Endothelial cell of umbilical vein (primary cell): ENCODE measurements at regions not wholly inside any gene's neighbourhood (a gene's known extent, or its start where the extent isn't known, plus 50 kb on each side); places are given as distances from the start of the nearest gene placed in this dataset.
A peak's percentile ranks its signal among the peaks of the same experiment; 100 is the strongest.

ENCODE experiments used
- BruUV-seq: library from RNA; stranded (reverse); fragments of 400-500 nt; replicated peaks from 2 replicates; lab custom pipeline; 2021; lab: Mats Ljungman, UMichigan
- CTCF ChIA-PET: fragments of 300-600, 350-600 bp; sonication (Branson Sonifier 250); formaldehyde crosslinking; loops from one replicate; lab custom pipeline; 2021; ENCODE audit warnings: antibody characterized with exemption, inconsistent platforms; lab: Charles Lee
- POLR2A ChIA-PET: fragments of 300-600, 350-600 bp; sonication (Branson Sonifier 250); formaldehyde crosslinking; loops from one replicate; lab custom pipeline; 2021; ENCODE audit warnings: antibody characterized with exemption, inconsistent platforms; lab: Charles Lee
- DNase-seq: peaks from one replicate; pipeline ENCODE4 v3.0.0-alpha.2; 2011; ENCODE audit warnings: low read depth, low spot score
- FAIRE-seq: peaks from 2 replicates; lab custom pipeline; 2011; peaks lifted over from hg19 to GRCh38; lab: Jason Lieb, UNC
- H2AFZ ChIP-seq: 2 replicates; pipeline ENCODE4 v1.6.0; 2012; ENCODE audit warnings: low read depth, low read length, control low read depth, inconsistent platforms
- H3K27ac ChIP-seq: 2 replicates; pipeline ENCODE4 v1.5.1; 2011; ENCODE audit warnings: low read depth, mild to moderate bottlenecking, control low read depth, low read length, moderate library complexity; ENCODE audit not compliant: insufficient read depth
- H3K27me3 ChIP-seq, 2 experiments: 2 replicates each; pipeline versions ENCODE4 v1.6.0 to v1.6.1; 2011; ENCODE audit warnings: low read length in 2 of 2, mixed read lengths in 1 of 2; ENCODE audit not compliant: control insufficient read depth in 2 of 2, insufficient read depth in 2 of 2
- H3K36me3 ChIP-seq, 2 experiments: 2 replicates in 1 of 2; 3 replicates in 1 of 2; pipeline ENCODE4 v1.5.1; 2011; ENCODE audit warnings: low read length in 2 of 2, mild to moderate bottlenecking in 1 of 2, moderate library complexity in 1 of 2; ENCODE audit not compliant: control insufficient read depth in 2 of 2, insufficient read depth in 2 of 2; ENCODE audit errors: extremely low read depth in 1 of 2
- H3K4me1 ChIP-seq: 3 replicates; pipeline ENCODE4 v1.5.1; 2011; ENCODE audit warnings: mild to moderate bottlenecking, low read length; ENCODE audit not compliant: control insufficient read depth, insufficient read depth; ENCODE audit errors: extremely low read depth
- H3K4me2 ChIP-seq: 2 replicates; pipeline ENCODE4 v1.6.1; 2011; ENCODE audit warnings: low read length, control low read depth, mixed read lengths; ENCODE audit not compliant: insufficient read depth
- H3K4me3 ChIP-seq, 3 experiments: fragments of 200-600 bp in 1 of 3; sonication (generic), shearing (Covaris generic) in 1 of 3; replicated peaks in 1 of 3; 2 replicates each; pipeline ENCODE4 v1.5.1; 2011 to 2016; ENCODE audit warnings: control low read depth in 3 of 3, low read length in 3 of 3, mild to moderate bottlenecking in 2 of 3, inconsistent platforms in 1 of 3, low read depth in 1 of 3, moderate library complexity in 1 of 3; ENCODE audit not compliant: insufficient read depth in 1 of 3
- H3K79me2 ChIP-seq: 2 replicates; pipeline ENCODE4 v1.6.0; 2012; ENCODE audit warnings: low read length, inconsistent platforms; ENCODE audit not compliant: control insufficient read depth, insufficient read depth
- H3K9ac ChIP-seq: replicated peaks from 2 replicates; pipeline ENCODE3; 2011; ENCODE audit warnings: low read length, control low read depth; ENCODE audit not compliant: insufficient read depth; ENCODE audit errors: extremely low read depth
- H3K9me1 ChIP-seq: replicated peaks from 3 replicates; pipeline ENCODE4 v1.6.0; 2011; ENCODE audit warnings: mild to moderate bottlenecking, low read length; ENCODE audit not compliant: control insufficient read depth, insufficient read depth; ENCODE audit errors: extremely low read depth
- H3K9me3 ChIP-seq: replicated peaks from 2 replicates; pipeline ENCODE4 v1.5.1; 2012; ENCODE audit warnings: low read length, inconsistent platforms; ENCODE audit not compliant: control insufficient read depth, insufficient read depth
- H4K20me1 ChIP-seq: replicated peaks from 2 replicates; pipeline ENCODE3; 2011; ENCODE audit warnings: mild to moderate bottlenecking, low read length; ENCODE audit not compliant: control insufficient read depth, insufficient read depth; ENCODE audit errors: extremely low read depth
- JUN ChIP-seq: IDR thresholded peaks from 2 replicates; pipeline ENCODE4 v1.6.1; 2011; ENCODE audit warnings: borderline replicate concordance, low read depth; ENCODE audit not compliant: insufficient read length, insufficient read depth
- MYC ChIP-seq: IDR thresholded peaks from one replicate; pipeline ENCODE4 v1.6.1; 2011; ENCODE audit warnings: mild to moderate bottlenecking, low read depth, low read length
- POLR2AphosphoS5 ChIP-seq: IDR thresholded peaks from 2 replicates; pipeline ENCODE4 v1.6.1; 2012; ENCODE audit warnings: low read depth, mild to moderate bottlenecking, control low read depth, low read length, moderate library complexity; ENCODE audit not compliant: insufficient read depth
- dilution Hi-C: fragments of 300-500 bp; cut with MboI; formaldehyde crosslinking; loops from one replicate; pipeline ENCODE4 v1.15.0; 2019; ENCODE audit warnings: low sequenced_read_pairs; ENCODE audit not compliant: extremely low pct_ligation_motif_present
- intact Hi-C: fragments of 100-400 bp; cut with micrococcal nuclease; formaldehyde crosslinking; loops from one replicate; pipeline ENCODE4 v1.10.0; 2022
- TF ChIP-seq, protein P1 (sequence below): IDR thresholded peaks from 2 replicates; pipeline ENCODE4 v1.6.1; 2011; ENCODE audit not compliant: insufficient read depth, insufficient read length
- TF ChIP-seq, protein P2 (sequence below), 2 donors: IDR thresholded peaks; 1 replicate in 1 of 2; 2 replicates in 1 of 2; pipeline ENCODE4 v1.5.1; 2011; ENCODE audit warnings: low read length in 2 of 2, mild to moderate bottlenecking in 2 of 2, moderate library complexity in 2 of 2, control low read depth in 1 of 2, inconsistent platforms in 1 of 2, low read depth in 1 of 2; ENCODE audit not compliant: insufficient read depth in 1 of 2; ENCODE audit errors: extremely low read depth in 1 of 2

DNA sequence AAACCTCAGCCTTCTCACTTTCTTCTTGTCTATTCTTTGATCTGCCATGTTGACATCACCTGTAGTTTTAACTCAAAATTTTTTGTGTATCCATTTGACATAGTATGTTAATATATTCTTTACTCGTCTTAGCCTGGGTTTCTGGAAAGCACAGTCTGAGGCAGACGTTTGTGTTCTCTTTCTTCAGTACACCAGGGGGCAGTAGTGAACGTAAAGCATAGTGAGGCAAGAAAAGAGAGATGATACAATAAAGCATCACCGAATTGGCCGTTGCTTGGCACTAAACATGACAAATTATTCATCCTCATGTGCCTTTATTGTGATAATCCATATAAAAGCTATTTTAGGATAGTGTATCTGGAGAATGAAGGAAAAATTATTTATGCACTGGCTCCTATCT is 141.0 kb upstream of the MYRIP start:
- Histone ChIP-seq H4K20me1 (no peaks in the 10 kb centered on the region), H2AFZ (no peak overlapping the region), H3K9me1 (no peaks in the 10 kb centered on the region), H3K27me3 (no peaks in the 10 kb centered on the region), H3K9me3 (no peaks in the 10 kb centered on the region), H3K79me2 (no peaks in the 10 kb centered on the region), H3K36me3 (no peaks in the 10 kb centered on the region), H3K9ac (no peak overlapping the region), H3K27ac (no peak overlapping the region), H3K4me1 (no peaks in the 10 kb centered on the region), H3K4me3 (no peak overlapping the region), H3K4me2 (no peak overlapping the region)
- BruUV-seq, result no TSS peak
- FAIRE-seq (peak; percentile 93), DNase-seq (peak; percentile 60)
- dilution Hi-C loops, result no loop called here
- TF ChIP-seq, protein P1, sequence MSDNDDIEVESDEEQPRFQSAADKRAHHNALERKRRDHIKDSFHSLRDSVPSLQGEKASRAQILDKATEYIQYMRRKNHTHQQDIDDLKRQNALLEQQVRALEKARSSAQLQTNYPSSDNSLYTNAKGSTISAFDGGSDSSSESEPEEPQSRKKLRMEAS, result no peak
- TF ChIP-seq POLR2AphosphoS5 (no peak), MYC (no peak)
- TF ChIP-seq, protein P2, sequence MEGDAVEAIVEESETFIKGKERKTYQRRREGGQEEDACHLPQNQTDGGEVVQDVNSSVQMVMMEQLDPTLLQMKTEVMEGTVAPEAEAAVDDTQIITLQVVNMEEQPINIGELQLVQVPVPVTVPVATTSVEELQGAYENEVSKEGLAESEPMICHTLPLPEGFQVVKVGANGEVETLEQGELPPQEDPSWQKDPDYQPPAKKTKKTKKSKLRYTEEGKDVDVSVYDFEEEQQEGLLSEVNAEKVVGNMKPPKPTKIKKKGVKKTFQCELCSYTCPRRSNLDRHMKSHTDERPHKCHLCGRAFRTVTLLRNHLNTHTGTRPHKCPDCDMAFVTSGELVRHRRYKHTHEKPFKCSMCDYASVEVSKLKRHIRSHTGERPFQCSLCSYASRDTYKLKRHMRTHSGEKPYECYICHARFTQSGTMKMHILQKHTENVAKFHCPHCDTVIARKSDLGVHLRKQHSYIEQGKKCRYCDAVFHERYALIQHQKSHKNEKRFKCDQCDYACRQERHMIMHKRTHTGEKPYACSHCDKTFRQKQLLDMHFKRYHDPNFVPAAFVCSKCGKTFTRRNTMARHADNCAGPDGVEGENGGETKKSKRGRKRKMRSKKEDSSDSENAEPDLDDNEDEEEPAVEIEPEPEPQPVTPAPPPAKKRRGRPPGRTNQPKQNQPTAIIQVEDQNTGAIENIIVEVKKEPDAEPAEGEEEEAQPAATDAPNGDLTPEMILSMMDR (IDR thresholded peaks at IDR 0.05; ENCODE audit: extremely low read depth in 1 of 2, insufficient read depth in 1 of 2, low read depth in 1 of 2, low read length in 2 of 2), result peak; percentile 67 to 71
- intact Hi-C loops, result loop anchor here (1.0 kb wide), 3 partner anchors 30 to 511 kb away; no protein-coding TSS in a partner anchor
- ChIA-PET CTCF (interaction anchor here (0.9 to 2.2 kb wide), 4 partner anchors 17 to 322 kb away, joined by 4 to 7 read pairs (median 6); partner anchors contain the start of gene MYRIP), POLR2A (no interaction called here)

DNA sequence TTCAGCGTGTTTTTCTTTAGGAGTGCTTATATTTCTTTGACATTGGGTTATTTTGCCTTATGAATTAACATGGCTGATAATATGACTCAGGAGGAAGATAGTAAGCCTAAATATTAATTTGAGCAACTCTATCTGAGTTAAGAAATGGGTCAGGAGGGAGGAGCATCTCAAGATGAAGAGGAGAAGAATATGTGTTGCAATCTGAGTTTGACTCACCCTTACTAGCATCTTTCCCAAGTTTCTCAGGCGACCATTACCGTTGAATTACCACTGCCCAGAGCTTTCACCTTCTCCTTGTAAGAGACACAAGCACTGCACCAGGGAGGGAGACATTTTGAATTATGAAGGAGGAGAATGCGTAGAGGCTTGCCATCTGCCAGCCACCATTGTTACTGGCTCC is 138.3 kb upstream of the MYRIP start:
- ChIA-PET CTCF (interaction anchor here (2.2 kb wide), 1 partner anchor 507 kb away, joined by 10 read pairs; no protein-coding TSS in a partner anchor), POLR2A (no interaction called here)
- Histone ChIP-seq H3K9me1 (no peaks in the 10 kb centered on the region), H3K79me2 (no peaks in the 10 kb centered on the region), H3K27me3 (no peaks in the 10 kb centered on the region), H3K9ac (no peak overlapping the region), H3K27ac (no peak overlapping the region), H3K4me2 (no peak overlapping the region), H2AFZ (no peak overlapping the region), H4K20me1 (no peaks in the 10 kb centered on the region), H3K4me1 (no peaks in the 10 kb centered on the region), H3K36me3 (no peaks in the 10 kb centered on the region), H3K9me3 (no peaks in the 10 kb centered on the region), H3K4me3 (no peak overlapping the region)
- no TSS peak for BruUV-seq
- DNase-seq (no peak), FAIRE-seq (no peak)
- dilution Hi-C loops, result no loop called here
- TF ChIP-seq JUN, result no peak
- TF ChIP-seq, protein P2 (IDR thresholded peaks at IDR 0.05; ENCODE audit: extremely low read depth in 1 of 2, insufficient read depth in 1 of 2, low read depth in 1 of 2, low read length in 2 of 2), result no peak
- TF ChIP-seq MYC, result no peak
- no peak for TF ChIP-seq POLR2AphosphoS5
- intact Hi-C loops, result no loop called here
